Hepatocyte (in vitro differentiated cells): ENCODE measurements at regions not wholly inside any gene's neighbourhood (a gene's known extent, or its start where the extent isn't known, plus 50 kb on each side); places are given as distances from the start of the nearest gene placed in this dataset.

Experiments used
- DNase-seq: peaks from one replicate; pipeline ENCODE4 v3.0.0-alpha.2; 2016; ENCODE audit warnings: low spot score
- H2AFZ ChIP-seq: fragments of 200-600 bp; sonication (generic); 2 replicates; pipeline ENCODE4 v1.6.0; 2016; ENCODE audit warnings: antibody characterized with exemption, mild to moderate bottlenecking
- H3K27ac ChIP-seq: fragments of 200-600 bp; sonication (generic); 2 replicates; pipeline ENCODE4 v1.5.1; 2016; ENCODE audit warnings: mild to moderate bottlenecking
- H3K27me3 ChIP-seq: fragments of 200-600 bp; sonication (generic); 2 replicates; pipeline ENCODE4 v1.6.1; 2016
- H3K36me3 ChIP-seq: fragments of 200-600 bp; sonication (generic); replicated peaks from 2 replicates; pipeline ENCODE4 v1.5.1; 2016; ENCODE audit warnings: low read depth; ENCODE audit not compliant: insufficient read depth
- H3K4me1 ChIP-seq: fragments of 200-600 bp; sonication (generic); 2 replicates; pipeline ENCODE4 v1.5.1; 2016; ENCODE audit warnings: mild to moderate bottlenecking, moderate library complexity; ENCODE audit not compliant: insufficient read depth
- H3K4me2 ChIP-seq: fragments of 200-600 bp; sonication (generic); 2 replicates; pipeline ENCODE4 v1.6.0; 2016
- H3K4me3 ChIP-seq: fragments of 200-600 bp; sonication (generic); 2 replicates; pipeline ENCODE4 v1.5.1; 2016; ENCODE audit warnings: mild to moderate bottlenecking
- H3K79me2 ChIP-seq: fragments of 200-600 bp; sonication (generic); 2 replicates; pipeline ENCODE4 v1.6.0; 2017; ENCODE audit warnings: mild to moderate bottlenecking
- H3K9me2 ChIP-seq: fragments of 200-600 bp; sonication (generic); replicated peaks from 2 replicates; pipeline ENCODE4 v1.6.0; 2017; ENCODE audit warnings: mild to moderate bottlenecking; ENCODE audit not compliant: insufficient read depth
- H3K9me3 ChIP-seq: fragments of 200-600 bp; sonication (generic); 2 replicates; pipeline ENCODE4 v1.5.1; 2016; ENCODE audit warnings: low read depth, mild to moderate bottlenecking
- H4K20me1 ChIP-seq: fragments of 200-600 bp; sonication (generic); 2 replicates; pipeline ENCODE4 v1.6.0; 2016; ENCODE audit warnings: mild to moderate bottlenecking; ENCODE audit not compliant: insufficient read depth, poor library complexity, severe bottlenecking
- EZH2 ChIP-seq: fragments of 200-600 bp; sonication (generic); IDR thresholded peaks from 2 replicates; pipeline ENCODE4 v1.6.1; 2016; ENCODE audit warnings: antibody characterized with exemption, mild to moderate bottlenecking, borderline replicate concordance
- EZH2phosphoT487 ChIP-seq: fragments of 200-600 bp; sonication (generic); IDR thresholded peaks from one replicate; pipeline ENCODE4 v1.6.1; 2018; ENCODE audit warnings: antibody characterized with exemption, mild to moderate bottlenecking, low read depth, moderate library complexity; ENCODE audit not compliant: unreplicated experiment, severe bottlenecking
- WGBS: methylation state at CpG from one replicate; pipeline ENCODE4 v1.1.6; 2016; ENCODE audit warnings: low lambda C conversion rate; ENCODE audit errors: missing lambda C conversion rate; 5-methylcytosine and 5-hydroxymethylcytosine counted together
- TF ChIP-seq, protein P1 (sequence below): fragments of 200-600 bp; sonication (generic); IDR thresholded peaks from 2 replicates; pipeline ENCODE4 v1.5.1; 2016; ENCODE audit warnings: antibody characterized with exemption, mild to moderate bottlenecking; ENCODE audit not compliant: poor library complexity

DNA sequence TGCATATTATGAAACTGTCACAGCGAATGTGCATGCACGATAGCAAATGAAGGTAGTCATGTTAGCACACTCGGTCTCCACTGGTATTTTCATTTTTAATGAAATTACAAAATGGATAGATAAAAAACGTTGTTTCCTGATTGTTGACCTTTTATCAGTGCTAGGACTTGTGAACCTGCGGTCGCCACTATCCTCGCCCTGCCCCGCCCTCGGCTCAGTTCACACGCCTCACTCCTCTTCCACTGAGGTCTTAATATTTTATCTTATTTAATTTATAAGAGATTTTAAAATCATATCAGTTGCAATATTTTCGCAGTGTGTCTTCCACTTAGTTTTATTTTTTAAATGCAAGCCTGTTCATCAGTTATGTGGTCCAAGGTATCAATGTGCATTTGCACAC is 382.6 kb upstream of the IRX4 start:
- no peak overlapping the region for H3K4me3 ChIP-seq
- H3K36me3 ChIP-seq = no peaks in the 10 kb centered on the region
- no peak for DNase-seq
- no peak overlapping the region for H3K4me2 ChIP-seq
- no peaks in the 10 kb centered on the region for H3K9me2 ChIP-seq
- H3K4me1 ChIP-seq = no peaks in the 10 kb centered on the region
- TF ChIP-seq, protein P1, sequence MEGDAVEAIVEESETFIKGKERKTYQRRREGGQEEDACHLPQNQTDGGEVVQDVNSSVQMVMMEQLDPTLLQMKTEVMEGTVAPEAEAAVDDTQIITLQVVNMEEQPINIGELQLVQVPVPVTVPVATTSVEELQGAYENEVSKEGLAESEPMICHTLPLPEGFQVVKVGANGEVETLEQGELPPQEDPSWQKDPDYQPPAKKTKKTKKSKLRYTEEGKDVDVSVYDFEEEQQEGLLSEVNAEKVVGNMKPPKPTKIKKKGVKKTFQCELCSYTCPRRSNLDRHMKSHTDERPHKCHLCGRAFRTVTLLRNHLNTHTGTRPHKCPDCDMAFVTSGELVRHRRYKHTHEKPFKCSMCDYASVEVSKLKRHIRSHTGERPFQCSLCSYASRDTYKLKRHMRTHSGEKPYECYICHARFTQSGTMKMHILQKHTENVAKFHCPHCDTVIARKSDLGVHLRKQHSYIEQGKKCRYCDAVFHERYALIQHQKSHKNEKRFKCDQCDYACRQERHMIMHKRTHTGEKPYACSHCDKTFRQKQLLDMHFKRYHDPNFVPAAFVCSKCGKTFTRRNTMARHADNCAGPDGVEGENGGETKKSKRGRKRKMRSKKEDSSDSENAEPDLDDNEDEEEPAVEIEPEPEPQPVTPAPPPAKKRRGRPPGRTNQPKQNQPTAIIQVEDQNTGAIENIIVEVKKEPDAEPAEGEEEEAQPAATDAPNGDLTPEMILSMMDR = no peak
- TF ChIP-seq EZH2 (no peak), EZH2phosphoT487 (no peak)
- no peaks in the 10 kb centered on the region for H3K9me3 ChIP-seq
- no peaks in the 10 kb centered on the region for H4K20me1 ChIP-seq
- no peak overlapping the region for H2AFZ ChIP-seq
- WGBS = 85% methylated on average over 11 of the region's 11 CpGs
- H3K79me2 ChIP-seq = no peaks in the 10 kb centered on the region
- no peak overlapping the region for H3K27ac ChIP-seq
- no peaks in the 10 kb centered on the region for H3K27me3 ChIP-seq

DNA sequence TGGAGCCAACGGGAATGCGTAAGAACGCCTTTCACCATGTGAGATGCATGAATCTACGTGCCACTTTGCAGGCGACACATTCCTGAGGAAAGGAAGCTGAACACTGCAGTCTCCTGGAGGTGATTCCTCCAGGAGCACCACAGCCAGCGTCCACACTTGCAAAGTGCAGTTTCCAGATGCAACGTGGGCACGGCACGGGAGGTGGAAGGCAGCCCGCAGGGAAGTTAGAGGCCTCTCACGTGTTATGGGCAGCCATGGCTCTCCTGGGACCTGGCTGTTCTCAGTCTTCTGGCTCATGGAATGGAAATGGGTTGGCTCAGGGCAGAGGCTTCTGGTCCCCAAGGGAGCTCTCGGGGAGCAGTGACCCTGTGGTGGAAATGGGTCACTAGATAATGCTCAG is 381.0 kb upstream of the IRX4 start:
- Histone ChIP-seq H4K20me1 (no peaks in the 10 kb centered on the region), H3K36me3 (no peaks in the 10 kb centered on the region), H3K4me2 (no peak overlapping the region), H3K27me3 (no peaks in the 10 kb centered on the region), H3K4me1 (no peaks in the 10 kb centered on the region), H3K79me2 (no peaks in the 10 kb centered on the region), H3K9me2 (no peaks in the 10 kb centered on the region), H3K27ac (no peak overlapping the region), H2AFZ (no peak overlapping the region), H3K4me3 (no peak overlapping the region), H3K9me3 (no peaks in the 10 kb centered on the region)
- no peak for TF ChIP-seq EZH2
- TF ChIP-seq, protein P1 = no peak
- TF ChIP-seq EZH2phosphoT487 = no peak
- 86% methylated on average over 12 of the region's 12 CpGs for WGBS
- DNase-seq = no peak

DNA sequence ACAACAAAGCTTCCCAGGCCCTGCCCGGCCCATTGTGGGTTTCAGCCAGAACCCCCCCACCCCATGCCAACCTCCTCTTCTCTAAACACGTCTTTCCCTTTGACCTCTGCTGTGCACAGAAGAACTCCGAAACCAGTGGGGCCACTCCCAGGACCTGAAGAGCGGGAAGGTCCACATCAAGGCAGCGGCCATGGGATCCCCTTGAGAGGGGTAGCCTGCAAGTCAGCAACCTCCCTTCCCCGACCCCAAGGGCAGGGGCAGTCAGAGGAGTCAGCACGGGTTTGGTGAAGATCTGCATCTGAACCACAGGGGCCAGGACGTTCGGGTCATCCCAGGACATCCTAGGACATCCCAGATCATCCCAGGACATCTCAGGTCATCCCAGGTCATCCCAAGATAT is 379.9 kb upstream of the IRX4 start:
- Histone ChIP-seq H3K4me1 (no peaks in the 10 kb centered on the region), H3K27me3 (no peaks in the 10 kb centered on the region), H3K4me3 (no peak overlapping the region), H3K9me2 (no peaks in the 10 kb centered on the region), H3K36me3 (no peaks in the 10 kb centered on the region), H2AFZ (no peak overlapping the region), H3K79me2 (no peaks in the 10 kb centered on the region), H4K20me1 (no peaks in the 10 kb centered on the region), H3K4me2 (no peak overlapping the region), H3K27ac (no peak overlapping the region), H3K9me3 (no peaks in the 10 kb centered on the region)
- no peak for DNase-seq
- no peak for TF ChIP-seq EZH2phosphoT487
- WGBS = 87% methylated on average over 9 of the region's 9 CpGs

DNA sequence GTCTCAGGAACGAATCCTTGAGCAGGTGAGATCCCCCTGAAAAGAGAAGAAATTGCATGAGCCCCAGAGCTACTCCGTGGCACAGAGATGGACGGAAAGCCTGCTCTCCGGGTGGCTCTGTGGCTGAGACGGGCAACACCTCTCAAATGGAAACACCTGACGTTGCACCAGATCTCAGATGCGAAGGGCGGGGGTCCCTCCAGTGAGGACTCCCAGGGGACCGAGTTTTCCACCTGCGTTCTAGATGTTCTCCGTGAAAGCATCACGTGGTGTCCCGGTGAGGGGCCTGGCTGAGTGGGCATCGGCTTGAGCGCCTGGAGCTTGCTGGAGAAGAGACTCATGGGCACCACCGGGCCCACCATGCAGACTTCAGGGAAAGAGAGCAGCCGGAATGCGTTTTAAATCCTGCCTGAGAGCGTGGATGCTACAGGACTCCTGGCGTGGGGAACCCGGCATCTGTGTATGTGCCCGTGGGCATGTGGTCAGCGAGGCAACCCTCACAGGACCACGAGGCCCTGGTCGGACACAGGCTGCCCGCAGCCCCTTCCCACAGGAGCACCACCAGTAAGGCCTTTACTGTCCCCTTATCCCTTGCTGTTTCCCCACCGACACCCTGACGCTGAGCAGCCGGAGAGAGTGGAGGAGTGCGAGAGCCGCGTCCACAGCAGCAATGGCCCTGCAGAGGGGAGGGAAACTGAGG is 378.4 kb upstream of the IRX4 start:
- Histone ChIP-seq H3K79me2 (no peaks in the 10 kb centered on the region), H3K27me3 (no peaks in the 10 kb centered on the region), H3K4me1 (no peaks in the 10 kb centered on the region), H3K4me3 (no peak overlapping the region), H3K9me2 (no peaks in the 10 kb centered on the region), H3K4me2 (no peak overlapping the region), H3K36me3 (no peaks in the 10 kb centered on the region), H2AFZ (no peak overlapping the region), H4K20me1 (no peaks in the 10 kb centered on the region), H3K9me3 (no peaks in the 10 kb centered on the region), H3K27ac (no peak overlapping the region)
- WGBS = 91% methylated on average over 31 of the region's 32 CpGs
- DNase-seq = no peak
- TF ChIP-seq, protein P1 = no peak
- TF ChIP-seq EZH2phosphoT487 = no peak
- no peak for TF ChIP-seq EZH2
